ENCODE measurements at regions not wholly inside any gene's neighbourhood (a gene's known extent, or its start where the extent isn't known, plus 50 kb on each side); places are given as distances from the start of the nearest gene placed in this dataset.

- H3K27ac ChIP-seq (replicated peaks in 1 of 4), result no peak overlapping the region
- TF ChIP-seq POLR2AphosphoS5 (IDR thresholded peaks at IDR 0.05), result no peak
- no peak for TF ChIP-seq EP300 (IDR thresholded peaks at IDR 0.05)
- no peak for TF ChIP-seq POLR2A (IDR thresholded peaks at IDR 0.05; ENCODE audit: low read depth)
- TF ChIP-seq CTCF (IDR thresholded peaks at IDR 0.05), result no peak
- H3K4me3 ChIP-seq, result no peak overlapping the region
- DNase-seq (ENCODE audit: extremely low spot score), result peak; percentile 53
- peaks cover 0 to 8% (median 5%) of the 10 kb centered on the region in 4 donors for H3K4me1 ChIP-seq
- no peaks in the 10 kb centered on the region for H3K36me3 ChIP-seq
- H3K9me3 ChIP-seq, result no peaks in the 10 kb centered on the region
- intact Hi-C loops (cut with DNase I), result no loop called here
- WGBS, result 68% methylated on average over 9 of the region's 13 CpGs
- peaks cover 0 to 56% (median 18%) of the 10 kb centered on the region in 4 donors for H3K27me3 ChIP-seq
These were observed 57.5 kb upstream of the ETV3 start for GRCh38 chr1:157195521-157196244.

- intact Hi-C loops (cut with DNase I), result no loop called here
- WGBS, result 25% methylated on average over 10 of the region's 67 CpGs
- H3K27me3 ChIP-seq, result peaks cover 0 to 62% (median 18%) of the 10 kb centered on the region in 4 donors
- H3K9me3 ChIP-seq, result no peaks in the 10 kb centered on the region
- H3K36me3 ChIP-seq, result no peaks in the 10 kb centered on the region
- peaks cover 0 to 8% (median 5%) of the 10 kb centered on the region in 4 donors for H3K4me1 ChIP-seq
- TF ChIP-seq POLR2AphosphoS5 (IDR thresholded peaks at IDR 0.05), result no peak
- no peak for TF ChIP-seq CTCF (IDR thresholded peaks at IDR 0.05)
- no peak for TF ChIP-seq POLR2A (IDR thresholded peaks at IDR 0.05; ENCODE audit: low read depth)
- no peak for TF ChIP-seq EP300 (IDR thresholded peaks at IDR 0.05)
- H3K4me3 ChIP-seq, result peak overlapping the region in 1 of 4 donors; percentile 9
- H3K27ac ChIP-seq (replicated peaks in 1 of 4), result no peak overlapping the region
- DNase-seq (ENCODE audit: extremely low spot score), result peak; percentile 42
These were observed 56.7 kb upstream of the ETV3 start for GRCh38 chr1:157194731-157195520.

GRCh38 chr1:157193702-157194391 is 55.7 kb upstream of the ETV3 start:
- Histone ChIP-seq H3K9me3 (no peaks in the 10 kb centered on the region), H3K27me3 (peaks cover 0 to 64% (median 18%) of the 10 kb centered on the region in 4 donors), H3K27ac (replicated peaks in 1 of 4) (no peak overlapping the region), H3K4me3 (no peak overlapping the region), H3K4me1 (peaks cover 0 to 8% (median 5%) of the 10 kb centered on the region in 4 donors), H3K36me3 (no peaks in the 10 kb centered on the region)
- DNase-seq (ENCODE audit: extremely low spot score), result peak; percentile 92
- WGBS, result 45% methylated on average over 20 of the region's 20 CpGs
- peak; percentile 35 to 49 (median 41) for TF ChIP-seq CTCF (IDR thresholded peaks at IDR 0.05)
- TF ChIP-seq POLR2AphosphoS5 (IDR thresholded peaks at IDR 0.05), result no peak
- no peak for TF ChIP-seq EP300 (IDR thresholded peaks at IDR 0.05)
- TF ChIP-seq POLR2A (IDR thresholded peaks at IDR 0.05; ENCODE audit: low read depth), result no peak
- intact Hi-C loops (cut with DNase I), result no loop called here

- Histone ChIP-seq H3K9me3 (no peaks in the 10 kb centered on the region), H3K27ac (replicated peaks in 1 of 4) (no peak overlapping the region), H3K36me3 (no peaks in the 10 kb centered on the region), H3K4me3 (no peak overlapping the region), H3K27me3 (peaks cover 0 to 64% (median 18%) of the 10 kb centered on the region in 4 donors), H3K4me1 (peaks cover 0 to 8% (median 5%) of the 10 kb centered on the region in 4 donors)
- peak; percentile 57 for DNase-seq (ENCODE audit: extremely low spot score)
- WGBS, result 23% methylated on average over 1 of the region's 1 CpG
- no peak for TF ChIP-seq POLR2A (IDR thresholded peaks at IDR 0.05; ENCODE audit: low read depth)
- TF ChIP-seq EP300 (IDR thresholded peaks at IDR 0.05), result no peak
- no peak for TF ChIP-seq CTCF (IDR thresholded peaks at IDR 0.05)
- TF ChIP-seq POLR2AphosphoS5 (IDR thresholded peaks at IDR 0.05), result no peak
- intact Hi-C loops (cut with DNase I), result no loop called here
These were observed 55.0 kb upstream of the ETV3 start for GRCh38 chr1:157193219-157193618.
